ENCODE measurements at regions not wholly inside any gene's neighbourhood (a gene's known extent, or its start where the extent isn't known, plus 50 kb on each side); places are given as distances from the start of the nearest gene placed in this dataset.

GRCh38 chr7:156496363-156496769 lies 144.2 kb upstream of the RNF32 start:
- peaks cover 4% of the 10 kb centered on the region for H3K27me3 Mint-ChIP-seq
- no peak overlapping the region for H3K4me3 Mint-ChIP-seq
- no peaks in the 10 kb centered on the region for H3K4me1 Mint-ChIP-seq
- H3K36me3 Mint-ChIP-seq (ENCODE audit: low read depth) = no peaks in the 10 kb centered on the region
- no peak for DNase-seq
- H3K9me3 Mint-ChIP-seq = no peaks in the 10 kb centered on the region
- intact Hi-C loops (cut with micrococcal nuclease) = no loop called here
- no peak overlapping the region for H3K27ac Mint-ChIP-seq

GRCh38 chr7:156494960-156495359 lies 145.6 kb upstream of the RNF32 start:
- no peaks in the 10 kb centered on the region for H3K9me3 Mint-ChIP-seq
- H3K36me3 Mint-ChIP-seq (ENCODE audit: low read depth) = no peaks in the 10 kb centered on the region
- H3K27me3 Mint-ChIP-seq = peaks cover 7% of the 10 kb centered on the region
- H3K4me1 Mint-ChIP-seq = no peaks in the 10 kb centered on the region
- H3K4me3 Mint-ChIP-seq = no peak overlapping the region
- intact Hi-C loops (cut with micrococcal nuclease) = no loop called here
- no peak overlapping the region for H3K27ac Mint-ChIP-seq
- no peak for DNase-seq

- H3K9me3 Mint-ChIP-seq = no peaks in the 10 kb centered on the region
- H3K27ac Mint-ChIP-seq = no peak overlapping the region
- no peak overlapping the region for H3K4me3 Mint-ChIP-seq
- no peaks in the 10 kb centered on the region for H3K4me1 Mint-ChIP-seq
- peaks cover 7% of the 10 kb centered on the region for H3K27me3 Mint-ChIP-seq
- no peaks in the 10 kb centered on the region for H3K36me3 Mint-ChIP-seq (ENCODE audit: low read depth)
- intact Hi-C loops (cut with micrococcal nuclease) = no loop called here
- no peak for DNase-seq
Measured at GRCh38 chr7:156493942-156494341, 146.6 kb upstream of the RNF32 start.

GRCh38 chr7:156492170-156492569 lies 148.4 kb upstream of the RNF32 start:
- DNase-seq = no peak
- no peaks in the 10 kb centered on the region for H3K9me3 Mint-ChIP-seq
- H3K4me1 Mint-ChIP-seq = no peaks in the 10 kb centered on the region
- H3K36me3 Mint-ChIP-seq (ENCODE audit: low read depth) = no peaks in the 10 kb centered on the region
- H3K4me3 Mint-ChIP-seq = no peak overlapping the region
- intact Hi-C loops (cut with micrococcal nuclease) = no loop called here
- H3K27ac Mint-ChIP-seq = no peak overlapping the region
- H3K27me3 Mint-ChIP-seq = peaks cover 10% of the 10 kb centered on the region

GRCh38 chr7:156491435-156491834 lies 149.1 kb upstream of the RNF32 start:
- Mint-ChIP-seq H3K27me3 (peaks cover 10% of the 10 kb centered on the region), H3K4me3 (no peak overlapping the region), H3K4me1 (no peaks in the 10 kb centered on the region), H3K36me3 (ENCODE audit: low read depth) (no peaks in the 10 kb centered on the region), H3K9me3 (no peaks in the 10 kb centered on the region), H3K27ac (no peak overlapping the region)
- intact Hi-C loops (cut with micrococcal nuclease) = no loop called here
- no peak for DNase-seq

GRCh38 chr7:156490021-156490800 lies 150.4 kb upstream of the RNF32 start:
- Mint-ChIP-seq H3K36me3 (ENCODE audit: low read depth) (no peaks in the 10 kb centered on the region), H3K4me3 (no peak overlapping the region), H3K27ac (no peak overlapping the region), H3K27me3 (peaks cover 10% of the 10 kb centered on the region), H3K4me1 (no peaks in the 10 kb centered on the region), H3K9me3 (no peaks in the 10 kb centered on the region)
- DNase-seq = no peak
- intact Hi-C loops (cut with micrococcal nuclease) = no loop called here

- H3K27ac Mint-ChIP-seq = no peak overlapping the region
- no peaks in the 10 kb centered on the region for H3K9me3 Mint-ChIP-seq
- H3K36me3 Mint-ChIP-seq (ENCODE audit: low read depth) = no peaks in the 10 kb centered on the region
- peaks cover 13% of the 10 kb centered on the region for H3K27me3 Mint-ChIP-seq
- no peak overlapping the region for H3K4me3 Mint-ChIP-seq
- no peaks in the 10 kb centered on the region for H3K4me1 Mint-ChIP-seq
- DNase-seq = no peak
- intact Hi-C loops (cut with micrococcal nuclease) = loop anchor here (10.0 kb wide), 1 partner anchor 63 kb away; no protein-coding TSS in a partner anchor
Measured at GRCh38 chr7:156487811-156488533, 152.6 kb upstream of the RNF32 start.

GRCh38 chr7:156480671-156481070 lies 159.9 kb upstream of the RNF32 start:
- H3K36me3 Mint-ChIP-seq (ENCODE audit: low read depth) = no peaks in the 10 kb centered on the region
- DNase-seq = no peak
- H3K4me3 Mint-ChIP-seq = no peak overlapping the region
- no peaks in the 10 kb centered on the region for H3K4me1 Mint-ChIP-seq
- intact Hi-C loops (cut with micrococcal nuclease) = loop anchor here (10.0 kb wide), 1 partner anchor 56 kb away; no protein-coding TSS in a partner anchor
- peaks cover 13% of the 10 kb centered on the region for H3K27me3 Mint-ChIP-seq
- no peaks in the 10 kb centered on the region for H3K9me3 Mint-ChIP-seq
- no peak overlapping the region for H3K27ac Mint-ChIP-seq

GRCh38 chr7:156479596-156479995 lies 161.0 kb upstream of the RNF32 start:
- H3K9me3 Mint-ChIP-seq = no peaks in the 10 kb centered on the region
- H3K36me3 Mint-ChIP-seq (ENCODE audit: low read depth) = no peaks in the 10 kb centered on the region
- DNase-seq = no peak
- no peaks in the 10 kb centered on the region for H3K4me1 Mint-ChIP-seq
- no peak overlapping the region for H3K4me3 Mint-ChIP-seq
- H3K27me3 Mint-ChIP-seq = peaks cover 10% of the 10 kb centered on the region
- H3K27ac Mint-ChIP-seq = no peak overlapping the region
- intact Hi-C loops (cut with micrococcal nuclease) = loop anchor here (10.0 kb wide), 1 partner anchor 345 kb away; no protein-coding TSS in a partner anchor

GRCh38 chr7:156478486-156478885 lies 162.1 kb upstream of the RNF32 start:
- H3K9me3 Mint-ChIP-seq = no peaks in the 10 kb centered on the region
- H3K4me3 Mint-ChIP-seq = no peak overlapping the region
- H3K27ac Mint-ChIP-seq = no peak overlapping the region
- no peaks in the 10 kb centered on the region for H3K36me3 Mint-ChIP-seq (ENCODE audit: low read depth)
- no peaks in the 10 kb centered on the region for H3K4me1 Mint-ChIP-seq
- H3K27me3 Mint-ChIP-seq = peaks cover 19% of the 10 kb centered on the region
- no peak for DNase-seq
- intact Hi-C loops (cut with micrococcal nuclease) = loop anchor here (10.0 kb wide), 1 partner anchor 346 kb away; no protein-coding TSS in a partner anchor

GRCh38 chr7:156475666-156476065 lies 164.9 kb upstream of the RNF32 start:
- Mint-ChIP-seq H3K27me3 (peaks cover 20% of the 10 kb centered on the region), H3K4me1 (no peaks in the 10 kb centered on the region), H3K4me3 (no peak overlapping the region), H3K9me3 (no peaks in the 10 kb centered on the region), H3K27ac (no peak overlapping the region), H3K36me3 (ENCODE audit: low read depth) (no peaks in the 10 kb centered on the region)
- DNase-seq = no peak
- intact Hi-C loops (cut with micrococcal nuclease) = loop anchor here (10.0 kb wide), 1 partner anchor 349 kb away; no protein-coding TSS in a partner anchor

GRCh38 chr7:156475179-156475578 lies 165.4 kb upstream of the RNF32 start:
- Mint-ChIP-seq H3K27ac (no peak overlapping the region), H3K9me3 (no peaks in the 10 kb centered on the region), H3K4me3 (no peak overlapping the region), H3K36me3 (ENCODE audit: low read depth) (no peaks in the 10 kb centered on the region), H3K4me1 (no peaks in the 10 kb centered on the region), H3K27me3 (peaks cover 20% of the 10 kb centered on the region)
- intact Hi-C loops (cut with micrococcal nuclease) = loop anchor here (10.0 kb wide), 1 partner anchor 350 kb away; no protein-coding TSS in a partner anchor
- DNase-seq = no peak

GRCh38 chr7:156474241-156474743 lies 166.3 kb upstream of the RNF32 start:
- Mint-ChIP-seq H3K9me3 (no peaks in the 10 kb centered on the region), H3K27ac (no peak overlapping the region), H3K27me3 (peaks cover 16% of the 10 kb centered on the region), H3K36me3 (ENCODE audit: low read depth) (no peaks in the 10 kb centered on the region), H3K4me3 (no peak overlapping the region), H3K4me1 (no peaks in the 10 kb centered on the region)
- intact Hi-C loops (cut with micrococcal nuclease) = loop anchor here (10.0 kb wide), 1 partner anchor 351 kb away; no protein-coding TSS in a partner anchor
- DNase-seq = no peak
